ENCODE measurements at regions not wholly inside any gene's neighbourhood (a gene's known extent, or its start where the extent isn't known, plus 50 kb on each side); places are given as distances from the start of the nearest gene placed in this dataset.

DNA sequence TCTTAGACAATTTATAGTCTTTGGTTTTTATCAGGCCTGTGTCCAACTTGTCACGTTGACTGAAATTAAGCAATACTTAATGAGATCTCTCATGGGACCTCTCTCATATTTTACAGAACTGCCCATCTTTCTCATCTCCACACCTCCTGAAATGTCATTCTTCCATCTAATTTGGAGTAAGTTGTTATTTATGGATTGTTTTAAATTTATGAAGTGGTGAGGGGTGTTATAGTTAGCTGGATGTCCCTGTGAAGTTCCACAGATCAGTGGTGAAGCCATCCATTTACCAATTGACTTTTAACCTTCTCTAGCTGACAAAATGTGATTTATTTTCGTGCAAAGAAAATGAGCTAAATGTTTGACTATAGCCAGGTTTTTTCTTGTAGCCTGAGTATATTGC lies 824.9 kb downstream of the KCNJ2 start:
- no peak for TF ChIP-seq CTCF (IDR thresholded peaks at IDR 0.05)
- no peak for TF ChIP-seq POLR2A (IDR thresholded peaks at IDR 0.05)

Data from uterus (tissue), 2 donors.